Neuronal stem cell (in vitro differentiated cells): ENCODE measurements at regions not wholly inside any gene's neighbourhood (a gene's known extent, or its start where the extent isn't known, plus 50 kb on each side); places are given as distances from the start of the nearest gene placed in this dataset.
A peak's percentile ranks its signal among the peaks of the same experiment; 100 is the strongest.

Experiments used
- DNase-seq: peaks from one replicate; pipeline ENCODE4 v3.0.0-alpha.2; 2013; ENCODE audit warnings: low spot score
- H2AFZ ChIP-seq: one replicate; pipeline ENCODE4 v1.6.1; 2013; ENCODE audit warnings: mild to moderate bottlenecking, low read length, inconsistent platforms
- H2AK5ac ChIP-seq: 2 replicates; pipeline ENCODE4 v1.6.1; 2013; ENCODE audit warnings: low read depth, mild to moderate bottlenecking, inconsistent platforms, low read length, moderate library complexity, mixed read lengths
- H2BK120ac ChIP-seq: 2 replicates; pipeline ENCODE4 v1.6.1; 2013; ENCODE audit warnings: low read depth, mild to moderate bottlenecking, inconsistent platforms, low read length, moderate library complexity, mixed read lengths
- H2BK12ac ChIP-seq: one replicate; pipeline ENCODE4 v1.6.1; 2013; ENCODE audit warnings: low read length, inconsistent platforms
- H2BK15ac ChIP-seq: 2 replicates; pipeline ENCODE4 v1.6.1; 2013; ENCODE audit warnings: mild to moderate bottlenecking, low read length, inconsistent platforms, mixed read lengths
- H2BK5ac ChIP-seq: one replicate; pipeline ENCODE4 v1.6.1; 2013; ENCODE audit warnings: inconsistent platforms, mild to moderate bottlenecking, low read length, moderate library complexity
- H3K14ac ChIP-seq: one replicate; pipeline ENCODE4 v1.6.1; 2013; ENCODE audit warnings: low read length, inconsistent platforms
- H3K18ac ChIP-seq: 2 replicates; pipeline ENCODE4 v1.6.1; 2013; ENCODE audit warnings: low read length, inconsistent platforms
- H3K23ac ChIP-seq: 2 replicates; pipeline ENCODE4 v1.6.1; 2013; ENCODE audit warnings: low read depth, mild to moderate bottlenecking, mixed read lengths, low read length, inconsistent platforms; ENCODE audit not compliant: poor library complexity
- H3K27ac ChIP-seq: replicated peaks from 3 replicates; pipeline ENCODE4 v1.5.1; 2013; ENCODE audit warnings: low read length, inconsistent platforms
- H3K27me3 ChIP-seq, 3 experiments: 2 replicates each; pipeline ENCODE4 v1.6.1; 2013; ENCODE audit warnings: low read length in 3 of 3, mild to moderate bottlenecking in 2 of 3, inconsistent platforms in 1 of 3, low read depth in 1 of 3, mixed read lengths in 1 of 3, moderate library complexity in 1 of 3; ENCODE audit not compliant: control insufficient read depth in 3 of 3, insufficient read depth in 3 of 3
- H3K36me3 ChIP-seq, 2 donors: replicated peaks in 1 of 2; 2 replicates each; pipeline ENCODE4 v1.6.1; 2013; ENCODE audit warnings: low read length in 2 of 2; ENCODE audit not compliant: control insufficient read depth in 2 of 2, insufficient read depth in 2 of 2
- H3K4ac ChIP-seq: 2 replicates; pipeline ENCODE4 v1.6.1; 2013; ENCODE audit warnings: inconsistent platforms, mild to moderate bottlenecking, low read length, moderate library complexity
- H3K4me1 ChIP-seq, 2 donors: 1 replicate in 1 of 2; 2 replicates in 1 of 2; pipeline ENCODE4 v1.6.1; 2013; ENCODE audit warnings: low read length in 2 of 2, low read depth in 1 of 2; ENCODE audit not compliant: control insufficient read depth in 2 of 2, insufficient read depth in 1 of 2
- H3K4me2 ChIP-seq: one replicate; pipeline ENCODE4 v1.6.1; 2013; ENCODE audit warnings: mild to moderate bottlenecking, low read length, inconsistent platforms; ENCODE audit not compliant: insufficient read depth, poor library complexity, severe bottlenecking
- H3K4me3 ChIP-seq, 2 donors: 2 replicates each; pipeline ENCODE4 v1.5.1; 2013; ENCODE audit warnings: low read length in 2 of 2, mild to moderate bottlenecking in 2 of 2, inconsistent platforms in 1 of 2, moderate library complexity in 1 of 2
- H3K79me1 ChIP-seq: one replicate; pipeline ENCODE4 v1.6.1; 2013; ENCODE audit warnings: low read depth, mild to moderate bottlenecking, inconsistent platforms, low read length, moderate library complexity
- H3K9ac ChIP-seq: one replicate; pipeline ENCODE4 v1.6.1; 2013; ENCODE audit warnings: mild to moderate bottlenecking, low read depth, low read length, inconsistent platforms; ENCODE audit not compliant: poor library complexity
- H3K9me3 ChIP-seq, 2 donors: replicated peaks in 1 of 2; 2 replicates each; pipeline versions ENCODE3 to v1.6.1; 2013; ENCODE audit warnings: low read length in 2 of 2, mild to moderate bottlenecking in 2 of 2, inconsistent platforms in 1 of 2, low read depth in 1 of 2, mixed read lengths in 1 of 2, moderate library complexity in 1 of 2; ENCODE audit not compliant: control insufficient read depth in 2 of 2, insufficient read depth in 1 of 2
- H4K8ac ChIP-seq: one replicate; pipeline ENCODE4 v1.6.1; 2013; ENCODE audit warnings: low read depth, mild to moderate bottlenecking, inconsistent platforms, low read length, moderate library complexity
- H4K91ac ChIP-seq: one replicate; pipeline ENCODE4 v1.6.1; 2013; ENCODE audit warnings: low read length, low read depth, mild to moderate bottlenecking, inconsistent platforms; ENCODE audit not compliant: poor library complexity
- WGBS, 2 donors: extraction: QIAGEN DNeasy Blood & Tissue Kit; methylation state at CpG; one replicate each; pipeline ENCODE4 v1.1.7; 2013; ENCODE audit warnings: missing lambda C conversion rate in 2 of 2, mixed read lengths in 1 of 2; ENCODE audit not compliant: insufficient read length in 2 of 2, insufficient replicate concordance in 1 of 2; ENCODE audit errors: extremely low coverage in 2 of 2; 5-methylcytosine and 5-hydroxymethylcytosine counted together

GRCh38 chr12:13630354-13630753, 351.0 kb downstream of the GRIN2B start:
- H3K9me3 ChIP-seq: no peaks in the 10 kb centered on the region
- no peak overlapping the region for H4K8ac ChIP-seq
- no peaks in the 10 kb centered on the region for H3K4me1 ChIP-seq
- no peak overlapping the region for H2BK15ac ChIP-seq
- no peak overlapping the region for H3K18ac ChIP-seq
- no peak overlapping the region for H4K91ac ChIP-seq
- no peak overlapping the region for H3K27ac ChIP-seq
- no peaks in the 10 kb centered on the region for H3K79me1 ChIP-seq
- no peak overlapping the region for H3K4me3 ChIP-seq
- no peak overlapping the region for H3K9ac ChIP-seq
- H3K23ac ChIP-seq: no peak overlapping the region
- H2AFZ ChIP-seq: no peak overlapping the region
- WGBS, 2 donors: no CpG with 5 or more reads among the region's 3 CpGs
- no peak overlapping the region for H2BK120ac ChIP-seq
- no peak overlapping the region for H2BK12ac ChIP-seq
- H3K4ac ChIP-seq: no peak overlapping the region
- H3K36me3 ChIP-seq: no peaks in the 10 kb centered on the region
- H3K4me2 ChIP-seq: no peak overlapping the region
- DNase-seq: no peak
- H2AK5ac ChIP-seq: no peak overlapping the region
- no peaks in the 10 kb centered on the region for H3K27me3 ChIP-seq
- no peak overlapping the region for H2BK5ac ChIP-seq
- H3K14ac ChIP-seq: no peak overlapping the region

GRCh38 chr12:13628067-13628466, 353.3 kb downstream of the GRIN2B start:
- no peaks in the 10 kb centered on the region for H3K79me1 ChIP-seq
- no peaks in the 10 kb centered on the region for H3K36me3 ChIP-seq
- no peak overlapping the region for H3K27ac ChIP-seq
- H2BK120ac ChIP-seq: no peak overlapping the region
- WGBS, 2 donors: no CpG with 5 or more reads among the region's 1 CpG
- no peak overlapping the region for H3K23ac ChIP-seq
- H2BK5ac ChIP-seq: no peak overlapping the region
- no peak overlapping the region for H2BK15ac ChIP-seq
- H4K8ac ChIP-seq: no peak overlapping the region
- H4K91ac ChIP-seq: no peak overlapping the region
- no peak overlapping the region for H3K4me2 ChIP-seq
- no peaks in the 10 kb centered on the region for H3K9me3 ChIP-seq
- H2AK5ac ChIP-seq: no peak overlapping the region
- DNase-seq: no peak
- no peak overlapping the region for H2BK12ac ChIP-seq
- no peaks in the 10 kb centered on the region for H3K27me3 ChIP-seq
- H3K18ac ChIP-seq: no peak overlapping the region
- H3K4ac ChIP-seq: no peak overlapping the region
- no peak overlapping the region for H2AFZ ChIP-seq
- no peak overlapping the region for H3K14ac ChIP-seq
- H3K4me3 ChIP-seq: no peak overlapping the region
- no peak overlapping the region for H3K9ac ChIP-seq
- no peaks in the 10 kb centered on the region for H3K4me1 ChIP-seq

GRCh38 chr12:13627536-13627935, 353.9 kb downstream of the GRIN2B start:
- Histone ChIP-seq H3K27ac (no peak overlapping the region), H3K36me3 (no peaks in the 10 kb centered on the region), H2BK15ac (no peak overlapping the region), H2BK12ac (no peak overlapping the region), H3K4me1 (no peaks in the 10 kb centered on the region), H3K27me3 (no peaks in the 10 kb centered on the region), H3K23ac (no peak overlapping the region), H4K91ac (no peak overlapping the region), H3K18ac (no peak overlapping the region), H3K9me3 (no peaks in the 10 kb centered on the region), H3K4me2 (no peak overlapping the region), H3K4ac (no peak overlapping the region), H4K8ac (no peak overlapping the region), H3K14ac (peak overlapping the region; percentile 73), H3K4me3 (no peak overlapping the region), H3K9ac (no peak overlapping the region), H2BK5ac (no peak overlapping the region), H2BK120ac (no peak overlapping the region), H3K79me1 (no peaks in the 10 kb centered on the region), H2AK5ac (no peak overlapping the region), H2AFZ (no peak overlapping the region)
- WGBS, 2 donors: no CpG with 5 or more reads among the region's 3 CpGs
- DNase-seq: no peak

DNA sequence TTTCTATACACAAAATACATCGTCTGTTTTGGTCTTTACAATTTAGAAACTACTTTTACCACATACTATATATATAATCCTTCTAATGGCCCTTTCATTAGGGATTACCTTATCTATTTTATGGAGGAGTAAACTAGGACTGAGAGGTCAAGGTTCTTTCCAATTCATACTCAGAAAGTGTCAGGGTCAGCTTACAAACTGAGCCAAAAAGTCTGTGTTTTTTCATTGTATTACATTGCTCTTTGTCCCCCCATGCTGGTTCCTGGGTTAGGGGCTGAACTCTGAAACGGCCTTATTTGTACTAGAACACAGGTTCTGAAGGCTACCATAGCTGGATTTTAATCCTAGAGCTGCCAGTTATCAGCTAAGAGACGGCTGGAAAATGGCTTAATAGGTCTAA, 368.1 kb downstream of the GRIN2B start:
- Histone ChIP-seq H3K4me3 (no peak overlapping the region), H3K36me3 (peaks cover 0 to 59% of the 10 kb centered on the region in 2 donors), H3K9me3 (peaks cover 0 to 4% of the 10 kb centered on the region in 2 donors), H2BK120ac (no peak overlapping the region), H3K23ac (no peak overlapping the region), H3K4ac (no peak overlapping the region), H3K14ac (no peak overlapping the region), H2BK12ac (no peak overlapping the region), H2BK5ac (no peak overlapping the region), H3K18ac (no peak overlapping the region), H2BK15ac (no peak overlapping the region), H3K9ac (no peak overlapping the region), H4K8ac (no peak overlapping the region), H3K27me3 (no peaks in the 10 kb centered on the region), H2AK5ac (no peak overlapping the region), H4K91ac (no peak overlapping the region), H3K4me2 (no peak overlapping the region), H3K4me1 (no peaks in the 10 kb centered on the region), H3K27ac (no peak overlapping the region), H2AFZ (no peak overlapping the region), H3K79me1 (no peaks in the 10 kb centered on the region)
- no CpG with 5 or more reads among the region's 3 CpGs for WGBS, 2 donors
- no peak for DNase-seq
